ENCODE measurements at regions not wholly inside any gene's neighbourhood (a gene's known extent, or its start where the extent isn't known, plus 50 kb on each side); places are given as distances from the start of the nearest gene placed in this dataset.

DNA sequence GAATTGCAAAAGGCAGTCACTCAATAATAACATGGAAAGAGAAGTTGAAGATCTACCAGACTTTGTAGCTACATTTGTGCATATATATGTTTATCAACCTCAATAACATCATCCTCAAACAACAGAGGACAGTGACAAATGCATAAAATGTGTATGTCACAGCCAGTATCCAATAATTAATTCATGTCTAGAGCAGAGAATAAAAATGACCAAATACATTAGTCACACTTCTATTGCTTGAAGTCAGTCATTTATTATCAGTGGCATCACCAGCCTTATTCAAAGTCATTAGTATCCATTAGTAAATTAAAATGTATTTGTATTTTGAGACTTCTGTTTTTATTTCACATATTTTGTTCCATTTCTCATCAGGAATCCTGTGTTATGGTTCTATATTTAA, 852.8 kb downstream of the XPNPEP1 start:
- TF ChIP-seq POLR2AphosphoS5 (IDR thresholded peaks at IDR 0.05; ENCODE audit: borderline replicate concordance, low read depth, low read length): no peak
- TF ChIP-seq EZH2 (IDR thresholded peaks at IDR 0.05): no peak

Measured in SK-N-MC (cell line).